ENCODE measurements at regions not wholly inside any gene's neighbourhood (a gene's known extent, or its start where the extent isn't known, plus 50 kb on each side); places are given as distances from the start of the nearest gene placed in this dataset.
A peak's percentile ranks its signal among the peaks of the same experiment; 100 is the strongest.

- no peak for DNase-seq (ENCODE audit: low spot score)
Observed at GRCh38 chr2:12971581-12972365, 255.0 kb downstream of the TRIB2 start.

GRCh38 chr2:12978066-12978835 is 261.5 kb downstream of the TRIB2 start:
- DNase-seq (ENCODE audit: low spot score): no peak

- no peak for DNase-seq (ENCODE audit: low spot score)
Observed at GRCh38 chr2:12979066-12979465, 262.3 kb downstream of the TRIB2 start.

- DNase-seq (ENCODE audit: low spot score): no peak
Observed at GRCh38 chr2:12980817-12981216, 264.1 kb downstream of the TRIB2 start.

- no peak for DNase-seq (ENCODE audit: low spot score)
Observed at GRCh38 chr2:12982149-12982584, 265.4 kb downstream of the TRIB2 start.

- DNase-seq (ENCODE audit: low spot score): no peak
Observed at GRCh38 chr2:12987246-12987645, 270.5 kb downstream of the TRIB2 start.

GRCh38 chr2:12988279-12988678 is 271.5 kb downstream of the TRIB2 start:
- no peak for DNase-seq (ENCODE audit: low spot score)

GRCh38 chr2:12990523-12990922 is 273.8 kb downstream of the TRIB2 start:
- no peak for DNase-seq (ENCODE audit: low spot score)

GRCh38 chr2:12998685-12999084 is 281.9 kb downstream of the TRIB2 start:
- DNase-seq (ENCODE audit: low spot score): no peak

GRCh38 chr2:13000664-13001363 is 284.1 kb downstream of the TRIB2 start:
- DNase-seq (ENCODE audit: low spot score): no peak

GRCh38 chr2:13001408-13001807 is 284.7 kb downstream of the TRIB2 start:
- no peak for DNase-seq (ENCODE audit: low spot score)

- no peak for DNase-seq (ENCODE audit: low spot score)
Observed at GRCh38 chr2:13002536-13003331, 286.0 kb downstream of the TRIB2 start.

- DNase-seq (ENCODE audit: low spot score): no peak
Observed at GRCh38 chr2:13003500-13003899, 286.8 kb downstream of the TRIB2 start.

- no peak for DNase-seq (ENCODE audit: low spot score)
Observed at GRCh38 chr2:13005048-13005447, 288.3 kb downstream of the TRIB2 start.

GRCh38 chr2:13005761-13006335 is 289.1 kb downstream of the TRIB2 start:
- no peak for DNase-seq (ENCODE audit: low spot score)

GRCh38 chr2:13006426-13006825 is 289.7 kb downstream of the TRIB2 start:
- no peak for DNase-seq (ENCODE audit: low spot score)

GRCh38 chr2:13006829-13007717 is 290.3 kb downstream of the TRIB2 start:
- DNase-seq (ENCODE audit: low spot score): peak; percentile 71

- DNase-seq (ENCODE audit: low spot score): no peak
Observed at GRCh38 chr2:13009027-13009642, 292.4 kb downstream of the TRIB2 start.

- no peak for DNase-seq (ENCODE audit: low spot score)
Observed at GRCh38 chr2:13010283-13010682, 293.5 kb downstream of the TRIB2 start.

- DNase-seq (ENCODE audit: low spot score): no peak
Observed at GRCh38 chr2:13014783-13015182, 298.0 kb downstream of the TRIB2 start.

All from globus pallidus (tissue), 1 donor.